SK-N-SH treated with all-trans-retinoic acid at 6 μM for 48 hours (cell line): ENCODE measurements at regions not wholly inside any gene's neighbourhood (a gene's known extent, or its start where the extent isn't known, plus 50 kb on each side); places are given as distances from the start of the nearest gene placed in this dataset.

Experiments used
- ATAC-seq: fragments of 200-7000 bp; cut with Tn5 transposase; 3 replicates; pipeline ENCODE4 v1.9.1; 2020; ENCODE audit warnings: mild to moderate bottlenecking, moderate library complexity
- ARNTL ChIP-seq: fragments of 450-650 bp; formaldehyde crosslinking; IDR thresholded peaks from 2 replicates; pipeline ENCODE4 v1.5.0; 2020; ENCODE audit warnings: low read depth, mild to moderate bottlenecking, moderate library complexity, borderline replicate concordance
- BACH2 ChIP-seq: fragments of 250-450 bp; sonication (Bioruptor Pico); IDR thresholded peaks from 2 replicates; pipeline ENCODE4 v1.9.0; 2021; ENCODE audit warnings: mild to moderate bottlenecking, borderline replicate concordance
- CSDC2 ChIP-seq: fragments of 250-450 bp; sonication (Bioruptor Pico); IDR thresholded peaks from 2 replicates; pipeline ENCODE4 v1.5.0; 2020; ENCODE audit warnings: mild to moderate bottlenecking, moderate library complexity
- CSRNP3 ChIP-seq: fragments of 250-450 bp; sonication (Bioruptor Pico); IDR thresholded peaks from 2 replicates; pipeline ENCODE4 v1.5.1; 2021; ENCODE audit warnings: mild to moderate bottlenecking, moderate library complexity
- ESRRG ChIP-seq: fragments of 250-450 bp; sonication (Bioruptor Pico); IDR thresholded peaks from 2 replicates; pipeline ENCODE4 v1.6.1; 2021; ENCODE audit warnings: mild to moderate bottlenecking
- GLIS3 ChIP-seq: fragments of 250-450 bp; sonication (Bioruptor Pico); IDR thresholded peaks from 2 replicates; pipeline ENCODE4 v1.5.0; 2020; ENCODE audit warnings: mild to moderate bottlenecking, moderate library complexity
- ISL1 ChIP-seq: fragments of 250-450 bp; sonication (Bioruptor Pico); IDR thresholded peaks from 2 replicates; pipeline ENCODE4 v2.1.2; 2022; ENCODE audit warnings: mild to moderate bottlenecking, moderate library complexity
- OSR1 ChIP-seq: fragments of 250-450 bp; sonication (Bioruptor Pico); IDR thresholded peaks from 2 replicates; pipeline ENCODE4 v1.8.0; 2022; ENCODE audit warnings: moderate library complexity, mild to moderate bottlenecking, inconsistent platforms
- PPARA ChIP-seq: fragments of 250-450 bp; sonication (Bioruptor Pico); IDR thresholded peaks from 2 replicates; pipeline ENCODE4 v1.5.0; 2020; ENCODE audit warnings: mild to moderate bottlenecking, borderline replicate concordance
- RARB ChIP-seq: fragments of 250-450 bp; sonication (Bioruptor Pico); IDR thresholded peaks from 2 replicates; pipeline ENCODE4 v1.8.0; 2021; ENCODE audit warnings: mild to moderate bottlenecking, moderate library complexity
- SNAI2 ChIP-seq: fragments of 250-450 bp; sonication (Bioruptor Pico); IDR thresholded peaks from 2 replicates; pipeline ENCODE4 v1.5.0; 2020; ENCODE audit warnings: mild to moderate bottlenecking, moderate library complexity
- TCF4 ChIP-seq: fragments of 250-450 bp; sonication (Bioruptor Pico); IDR thresholded peaks from 2 replicates; pipeline ENCODE4 v1.8.0; 2021; ENCODE audit warnings: mild to moderate bottlenecking, moderate library complexity, borderline replicate concordance
- TOX ChIP-seq: fragments of 250-450 bp; sonication (Bioruptor Pico); IDR thresholded peaks from 2 replicates; pipeline ENCODE4 v1.8.0; 2021; ENCODE audit warnings: mild to moderate bottlenecking, moderate library complexity, borderline replicate concordance
- ZC3H10 ChIP-seq: fragments of 250-450 bp; sonication (Bioruptor Pico); IDR thresholded peaks from 2 replicates; pipeline ENCODE4 v1.5.1; 2021; ENCODE audit warnings: mild to moderate bottlenecking, moderate library complexity
- ZFP3 ChIP-seq: fragments of 250-450 bp; sonication (Bioruptor Pico); IDR thresholded peaks from 2 replicates; pipeline ENCODE4 v1.5.0; 2020; ENCODE audit warnings: mild to moderate bottlenecking, moderate library complexity
- ZFP30 ChIP-seq: fragments of 450-650 bp; formaldehyde crosslinking; IDR thresholded peaks from 2 replicates; pipeline ENCODE4 v1.5.0; 2022; ENCODE audit warnings: mild to moderate bottlenecking, moderate library complexity
- ZNF565 ChIP-seq: fragments of 450-650 bp; formaldehyde crosslinking; conservative IDR thresholded peaks from 2 replicates; pipeline ENCODE4 v1.5.0; 2020; ENCODE audit warnings: low read depth, mild to moderate bottlenecking, moderate library complexity
- ZNF70 ChIP-seq: fragments of 450-650 bp; formaldehyde crosslinking; IDR thresholded peaks from 2 replicates; pipeline ENCODE4 v1.5.0; 2020; ENCODE audit warnings: mild to moderate bottlenecking, moderate library complexity
- ZNF8 ChIP-seq: fragments of 450-650 bp; formaldehyde crosslinking; IDR thresholded peaks from 2 replicates; pipeline ENCODE4 v1.5.0; 2020; ENCODE audit warnings: mild to moderate bottlenecking, moderate library complexity
- TF ChIP-seq, protein P1 (sequence below): fragments of 250-450 bp; sonication (Bioruptor Pico); IDR thresholded peaks from 2 replicates; pipeline ENCODE4 v1.8.0; 2020; ENCODE audit warnings: mild to moderate bottlenecking, moderate library complexity, borderline replicate concordance
- TF ChIP-seq, protein P2 (sequence below): fragments of 250-450 bp; sonication (Bioruptor Pico); IDR thresholded peaks from 2 replicates; pipeline ENCODE4 v1.5.0; 2020; ENCODE audit warnings: mild to moderate bottlenecking, moderate library complexity
- TF ChIP-seq, protein P3 (sequence below): fragments of 250-450 bp; sonication (Bioruptor Pico); IDR thresholded peaks from 2 replicates; pipeline ENCODE4 v1.8.0; 2021; ENCODE audit warnings: low read depth, mild to moderate bottlenecking, moderate library complexity, borderline replicate concordance

GRCh38 chr6:102355578-102355977, 962.1 kb downstream of the GRIK2 start:
- no peak for ATAC-seq
- TF ChIP-seq, protein P1, sequence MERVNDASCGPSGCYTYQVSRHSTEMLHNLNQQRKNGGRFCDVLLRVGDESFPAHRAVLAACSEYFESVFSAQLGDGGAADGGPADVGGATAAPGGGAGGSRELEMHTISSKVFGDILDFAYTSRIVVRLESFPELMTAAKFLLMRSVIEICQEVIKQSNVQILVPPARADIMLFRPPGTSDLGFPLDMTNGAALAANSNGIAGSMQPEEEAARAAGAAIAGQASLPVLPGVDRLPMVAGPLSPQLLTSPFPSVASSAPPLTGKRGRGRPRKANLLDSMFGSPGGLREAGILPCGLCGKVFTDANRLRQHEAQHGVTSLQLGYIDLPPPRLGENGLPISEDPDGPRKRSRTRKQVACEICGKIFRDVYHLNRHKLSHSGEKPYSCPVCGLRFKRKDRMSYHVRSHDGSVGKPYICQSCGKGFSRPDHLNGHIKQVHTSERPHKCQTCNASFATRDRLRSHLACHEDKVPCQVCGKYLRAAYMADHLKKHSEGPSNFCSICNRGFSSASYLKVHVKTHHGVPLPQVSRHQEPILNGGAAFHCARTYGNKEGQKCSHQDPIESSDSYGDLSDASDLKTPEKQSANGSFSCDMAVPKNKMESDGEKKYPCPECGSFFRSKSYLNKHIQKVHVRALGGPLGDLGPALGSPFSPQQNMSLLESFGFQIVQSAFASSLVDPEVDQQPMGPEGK, result no peak
- no peak for TF ChIP-seq ZFP30
- TF ChIP-seq, protein P2, sequence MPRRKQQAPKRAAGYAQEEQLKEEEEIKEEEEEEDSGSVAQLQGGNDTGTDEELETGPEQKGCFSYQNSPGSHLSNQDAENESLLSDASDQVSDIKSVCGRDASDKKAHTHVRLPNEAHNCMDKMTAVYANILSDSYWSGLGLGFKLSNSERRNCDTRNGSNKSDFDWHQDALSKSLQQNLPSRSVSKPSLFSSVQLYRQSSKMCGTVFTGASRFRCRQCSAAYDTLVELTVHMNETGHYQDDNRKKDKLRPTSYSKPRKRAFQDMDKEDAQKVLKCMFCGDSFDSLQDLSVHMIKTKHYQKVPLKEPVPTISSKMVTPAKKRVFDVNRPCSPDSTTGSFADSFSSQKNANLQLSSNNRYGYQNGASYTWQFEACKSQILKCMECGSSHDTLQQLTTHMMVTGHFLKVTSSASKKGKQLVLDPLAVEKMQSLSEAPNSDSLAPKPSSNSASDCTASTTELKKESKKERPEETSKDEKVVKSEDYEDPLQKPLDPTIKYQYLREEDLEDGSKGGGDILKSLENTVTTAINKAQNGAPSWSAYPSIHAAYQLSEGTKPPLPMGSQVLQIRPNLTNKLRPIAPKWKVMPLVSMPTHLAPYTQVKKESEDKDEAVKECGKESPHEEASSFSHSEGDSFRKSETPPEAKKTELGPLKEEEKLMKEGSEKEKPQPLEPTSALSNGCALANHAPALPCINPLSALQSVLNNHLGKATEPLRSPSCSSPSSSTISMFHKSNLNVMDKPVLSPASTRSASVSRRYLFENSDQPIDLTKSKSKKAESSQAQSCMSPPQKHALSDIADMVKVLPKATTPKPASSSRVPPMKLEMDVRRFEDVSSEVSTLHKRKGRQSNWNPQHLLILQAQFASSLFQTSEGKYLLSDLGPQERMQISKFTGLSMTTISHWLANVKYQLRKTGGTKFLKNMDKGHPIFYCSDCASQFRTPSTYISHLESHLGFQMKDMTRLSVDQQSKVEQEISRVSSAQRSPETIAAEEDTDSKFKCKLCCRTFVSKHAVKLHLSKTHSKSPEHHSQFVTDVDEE (CRISPR knock-in tag), result no peak
- no peak for TF ChIP-seq ZNF8 (CRISPR knock-in tag)
- TF ChIP-seq CSDC2 (CRISPR knock-in tag), result no peak
- no peak for TF ChIP-seq PPARA (CRISPR knock-in tag)
- TF ChIP-seq, protein P3, sequence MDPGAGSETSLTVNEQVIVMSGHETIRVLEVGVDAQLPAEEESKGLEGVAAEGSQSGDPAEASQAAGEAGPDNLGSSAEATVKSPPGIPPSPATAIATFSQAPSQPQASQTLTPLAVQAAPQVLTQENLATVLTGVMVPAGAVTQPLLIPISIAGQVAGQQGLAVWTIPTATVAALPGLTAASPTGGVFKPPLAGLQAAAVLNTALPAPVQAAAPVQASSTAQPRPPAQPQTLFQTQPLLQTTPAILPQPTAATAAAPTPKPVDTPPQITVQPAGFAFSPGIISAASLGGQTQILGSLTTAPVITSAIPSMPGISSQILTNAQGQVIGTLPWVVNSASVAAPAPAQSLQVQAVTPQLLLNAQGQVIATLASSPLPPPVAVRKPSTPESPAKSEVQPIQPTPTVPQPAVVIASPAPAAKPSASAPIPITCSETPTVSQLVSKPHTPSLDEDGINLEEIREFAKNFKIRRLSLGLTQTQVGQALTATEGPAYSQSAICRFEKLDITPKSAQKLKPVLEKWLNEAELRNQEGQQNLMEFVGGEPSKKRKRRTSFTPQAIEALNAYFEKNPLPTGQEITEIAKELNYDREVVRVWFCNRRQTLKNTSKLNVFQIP, result no peak
- no peak for TF ChIP-seq BACH2 (CRISPR knock-in tag)
- no peak for TF ChIP-seq ZC3H10 (CRISPR knock-in tag)
- no peak for TF ChIP-seq OSR1 (CRISPR knock-in tag)
- no peak for TF ChIP-seq ZFP3
- no peak for TF ChIP-seq TCF4
- no peak for TF ChIP-seq SNAI2
- no peak for TF ChIP-seq RARB
- no peak for TF ChIP-seq GLIS3 (CRISPR knock-in tag)
- no peak for TF ChIP-seq ARNTL
- TF ChIP-seq ISL1 (CRISPR knock-in tag), result no peak
- TF ChIP-seq ESRRG, result no peak

- no peak for TF ChIP-seq ESRRG
- no peak for TF ChIP-seq TCF4
- TF ChIP-seq TOX (CRISPR knock-in tag), result no peak
- no peak for ATAC-seq
Observed at GRCh38 chr6:102352552-102352951, 959.0 kb downstream of the GRIK2 start.

DNA sequence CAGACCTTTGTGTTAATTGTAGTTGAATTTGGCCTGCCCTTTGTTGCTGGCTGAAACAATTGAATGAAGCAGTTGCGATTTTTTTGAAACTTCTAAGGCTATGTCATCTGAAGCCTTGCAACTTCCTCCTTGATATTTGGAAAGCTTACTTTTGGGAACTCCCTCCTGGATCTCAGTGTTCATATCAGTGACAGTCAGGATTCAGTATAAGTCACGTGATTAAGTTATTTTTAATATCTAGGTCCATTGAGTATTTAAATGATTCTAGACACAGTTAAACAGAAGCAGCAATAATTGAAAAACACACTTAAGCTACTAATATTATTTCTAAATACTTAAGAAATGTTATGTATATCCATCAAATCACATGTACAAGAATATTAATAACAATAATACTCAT, 951.3 kb downstream of the GRIK2 start:
- TF ChIP-seq BACH2 (CRISPR knock-in tag) (no peak), ISL1 (CRISPR knock-in tag) (no peak), TOX (CRISPR knock-in tag) (no peak), ZNF8 (CRISPR knock-in tag) (no peak), ARNTL (no peak), ESRRG (no peak), PPARA (CRISPR knock-in tag) (no peak), CSRNP3 (CRISPR knock-in tag) (no peak), ZNF565 (CRISPR knock-in tag) (no peak), ZFP30 (no peak), SNAI2 (no peak), ZNF70 (CRISPR knock-in tag) (no peak), ZC3H10 (CRISPR knock-in tag) (no peak), TCF4 (no peak)
- TF ChIP-seq, protein P2 (CRISPR knock-in tag), result no peak
- TF ChIP-seq, protein P1, result no peak
- ATAC-seq, result no peak
